ENCODE measurements at regions not wholly inside any gene's neighbourhood (a gene's known extent, or its start where the extent isn't known, plus 50 kb on each side); places are given as distances from the start of the nearest gene placed in this dataset.

GRCh38 chr15:37572401-37572800 lies 362.0 kb upstream of the TMCO5A start:
- no peak for TF ChIP-seq CTCF (IDR thresholded peaks at IDR 0.05; ENCODE audit: borderline replicate concordance, extremely low read depth, low read length, poor library complexity, severe bottlenecking)
- no peak for TF ChIP-seq EZH2 (IDR thresholded peaks at IDR 0.05; ENCODE audit: borderline replicate concordance, low read depth, low read length, severe bottlenecking)
